ENCODE measurements at regions not wholly inside any gene's neighbourhood (a gene's known extent, or its start where the extent isn't known, plus 50 kb on each side); places are given as distances from the start of the nearest gene placed in this dataset.

- no peak for TF ChIP-seq POLR2AphosphoS5 (IDR thresholded peaks at IDR 0.05; ENCODE audit: low read depth, low read length)
- TF ChIP-seq BACH1 (IDR thresholded peaks at IDR 0.05; ENCODE audit: low read length), result no peak
- TF ChIP-seq YY1 (IDR thresholded peaks at IDR 0.05; ENCODE audit: low read depth, low read length), result no peak
- TF ChIP-seq BRCA1 (IDR thresholded peaks at IDR 0.05; ENCODE audit: low read depth, low read length), result no peak
- TF ChIP-seq FOSL1 (IDR thresholded peaks at IDR 0.05; ENCODE audit: insufficient read depth, low read depth, low read length), result no peak
- no peak for TF ChIP-seq EP300 (IDR thresholded peaks at IDR 0.05; ENCODE audit: borderline replicate concordance in 1 of 2, low read depth in 2 of 2, low read length in 2 of 2)
Observed at GRCh38 chr12:9333161-9333560, 125.0 kb upstream of the PZP start (continued).
